IMR-90 (cell line): ENCODE measurements at regions not wholly inside any gene's neighbourhood (a gene's known extent, or its start where the extent isn't known, plus 50 kb on each side); places are given as distances from the start of the nearest gene placed in this dataset.

Experiments
- ATAC-seq: fragments of 200-7000 bp; cut with Tn5 transposase; 2 replicates; pipeline ENCODE4 v1.9.1; 2020; ENCODE audit warnings: low read depth, mild to moderate bottlenecking, moderate library complexity
- BruUV-seq: library from RNA; stranded (reverse); fragments of 400-500 nt; replicated peaks from 2 replicates; lab custom pipeline; 2021; lab: Mats Ljungman, UMichigan
- CTCF ChIA-PET: fragments of 300-600 bp; formaldehyde crosslinking; extraction: SDS; loops from one replicate; lab custom pipeline; 2021; ENCODE audit warnings: antibody characterized with exemption; lab: Yijun Ruan, JAX
- POLR2A ChIA-PET: fragments of 300-600 bp; sonication (Branson Sonifier 250); formaldehyde crosslinking; loops from one replicate; lab custom pipeline; 2022; ENCODE audit warnings: antibody characterized with exemption; ENCODE audit not compliant: unreplicated experiment; lab: Charles Lee
- DNase-seq: peaks from one replicate; pipeline ENCODE4 v3.0.0; 2013
- H2AFZ ChIP-seq: replicated peaks from 2 replicates; pipeline ENCODE3; 2013; ENCODE audit warnings: low read length, mild to moderate bottlenecking; ENCODE audit not compliant: poor library complexity
- H2AK5ac ChIP-seq: 2 replicates; pipeline ENCODE4 v1.6.1; 2013; ENCODE audit warnings: low read depth, low read length, inconsistent platforms
- H2AK9ac ChIP-seq: replicated peaks from 2 replicates; pipeline ENCODE3; 2013; ENCODE audit warnings: mild to moderate bottlenecking, low read depth, low read length, moderate library complexity; ENCODE audit not compliant: poor library complexity
- H2BK120ac ChIP-seq: 2 replicates; pipeline ENCODE4 v1.6.1; 2013; ENCODE audit warnings: low read depth, low read length, inconsistent platforms
- H2BK15ac ChIP-seq: 3 replicates; pipeline ENCODE4 v1.6.1; 2013; ENCODE audit warnings: low read depth, low read length, inconsistent platforms
- H2BK20ac ChIP-seq: 2 replicates; pipeline ENCODE4 v1.6.1; 2013; ENCODE audit warnings: low read depth, mild to moderate bottlenecking, inconsistent platforms, low read length, moderate library complexity
- H2BK5ac ChIP-seq: 2 replicates; pipeline ENCODE4 v1.6.1; 2013; ENCODE audit warnings: mild to moderate bottlenecking, low read depth, low read length, inconsistent platforms; ENCODE audit not compliant: poor library complexity, severe bottlenecking
- H3K14ac ChIP-seq: replicated peaks from 2 replicates; pipeline ENCODE4 v1.6.1; 2013; ENCODE audit warnings: low read depth, low read length, inconsistent platforms
- H3K18ac ChIP-seq: 2 replicates; pipeline ENCODE4 v1.6.1; 2013; ENCODE audit warnings: low read depth, low read length, control low read depth
- H3K23ac ChIP-seq: 2 replicates; pipeline ENCODE4 v1.6.1; 2013; ENCODE audit warnings: low read depth, low read length, inconsistent platforms
- H3K27ac ChIP-seq: 2 replicates; pipeline ENCODE4 v1.5.1; 2013; ENCODE audit warnings: mild to moderate bottlenecking, control low read depth, low read length; ENCODE audit not compliant: insufficient read depth
- H3K27me3 ChIP-seq: 2 replicates; pipeline ENCODE4 v1.6.1; 2013; ENCODE audit warnings: low read length; ENCODE audit not compliant: control insufficient read depth, insufficient read depth
- H3K36me3 ChIP-seq: 2 replicates; pipeline ENCODE4 v1.6.1; 2013; ENCODE audit warnings: low read length, mixed read lengths; ENCODE audit not compliant: control insufficient read depth, insufficient read depth
- H3K4ac ChIP-seq: 2 replicates; pipeline ENCODE4 v1.6.1; 2013; ENCODE audit warnings: low read depth, low read length, inconsistent platforms
- H3K4me1 ChIP-seq: 2 replicates; pipeline ENCODE4 v1.6.1; 2013; ENCODE audit warnings: low read length, mixed read lengths; ENCODE audit not compliant: control insufficient read depth, insufficient read depth
- H3K4me2 ChIP-seq: 2 replicates; pipeline ENCODE4 v1.6.1; 2013; ENCODE audit warnings: low read depth, mild to moderate bottlenecking, control low read depth, low read length, moderate library complexity
- H3K4me3 ChIP-seq: 2 replicates; pipeline ENCODE4 v1.5.1; 2013; ENCODE audit warnings: low read depth, mild to moderate bottlenecking, control low read depth, low read length, moderate library complexity; ENCODE audit not compliant: insufficient read depth
- H3K56ac ChIP-seq: 2 replicates; pipeline ENCODE4 v1.6.1; 2013; ENCODE audit warnings: low read length, inconsistent platforms; ENCODE audit not compliant: insufficient read depth; ENCODE audit errors: extremely low read depth
- H3K79me1 ChIP-seq, 2 experiments: 2 replicates each; pipeline ENCODE4 v1.6.1; 2013; ENCODE audit warnings: low read length in 2 of 2, inconsistent platforms in 1 of 2, low read depth in 1 of 2
- H3K9ac ChIP-seq: 2 replicates; pipeline ENCODE4 v1.6.1; 2013; ENCODE audit warnings: low read depth, low read length, control low read depth
- H3K9me1 ChIP-seq: 2 replicates; pipeline ENCODE4 v1.6.1; 2013; ENCODE audit warnings: low read length, inconsistent platforms; ENCODE audit not compliant: insufficient read depth
- H3K9me3 ChIP-seq: 2 replicates; pipeline ENCODE4 v1.6.1; 2013; ENCODE audit warnings: low read length; ENCODE audit not compliant: control insufficient read depth, insufficient read depth
- H4K20me1 ChIP-seq: 2 replicates; pipeline ENCODE4 v1.6.1; 2013; ENCODE audit warnings: low read length, inconsistent platforms; ENCODE audit not compliant: insufficient read depth
- H4K5ac ChIP-seq: 2 replicates; pipeline ENCODE4 v1.6.1; 2013; ENCODE audit warnings: mild to moderate bottlenecking, low read depth, low read length, control low read depth
- H4K8ac ChIP-seq, 2 experiments: 2 replicates each; pipeline ENCODE4 v1.6.1; 2013; ENCODE audit warnings: low read depth in 2 of 2, low read length in 2 of 2, control low read depth in 1 of 2, inconsistent platforms in 1 of 2
- H4K91ac ChIP-seq: 2 replicates; pipeline ENCODE4 v1.6.1; 2013; ENCODE audit warnings: low read depth, low read length, inconsistent platforms; ENCODE audit not compliant: insufficient read depth
- BHLHE40 ChIP-seq: fragments of 150-350 bp; IDR thresholded peaks from 2 replicates; pipeline ENCODE4 v1.6.1; 2016; ENCODE audit warnings: mild to moderate bottlenecking, low read depth, low read length
- CEBPB ChIP-seq: IDR thresholded peaks from 2 replicates; pipeline ENCODE4 v1.6.1; 2012; ENCODE audit warnings: low read depth, low read length, improper control_type of control experiment
- CHD1 ChIP-seq: IDR thresholded peaks from 2 replicates; pipeline ENCODE4 v1.6.1; 2012; ENCODE audit warnings: low read depth, low read length, improper control_type of control experiment
- CTCF ChIP-seq: conservative IDR thresholded peaks from 2 replicates; pipeline ENCODE4 v1.5.1; 2012; ENCODE audit warnings: mild to moderate bottlenecking, low read depth, low read length, improper control_type of control experiment
- FOS ChIP-seq: fragments of 150-350 bp; IDR thresholded peaks from 2 replicates; pipeline ENCODE4 v1.6.1; 2016; ENCODE audit warnings: low read depth, low read length
- MAFK ChIP-seq: IDR thresholded peaks from 2 replicates; pipeline ENCODE4 v1.6.1; 2012; ENCODE audit warnings: low read depth, low read length, improper control_type of control experiment
- MAZ ChIP-seq: IDR thresholded peaks from 2 replicates; pipeline ENCODE4 v1.6.1; 2012; ENCODE audit warnings: low read depth, mild to moderate bottlenecking, low read length, improper control_type of control experiment, moderate library complexity, borderline replicate concordance
- MXI1 ChIP-seq: IDR thresholded peaks from 2 replicates; pipeline ENCODE4 v1.6.1; 2012; ENCODE audit warnings: low read depth, mild to moderate bottlenecking, low read length, moderate library complexity, borderline replicate concordance
- NFE2L2 ChIP-seq: fragments of 150-350 bp; IDR thresholded peaks from 2 replicates; pipeline ENCODE4 v1.6.1; 2016; ENCODE audit warnings: low read depth, mild to moderate bottlenecking, low read length
- POLR2A ChIP-seq: IDR thresholded peaks from 2 replicates; pipeline ENCODE4 v1.6.1; 2012; ENCODE audit warnings: mild to moderate bottlenecking, low read depth, low read length
- RAD21 ChIP-seq: IDR thresholded peaks from 2 replicates; pipeline ENCODE4 v1.6.1; 2012; ENCODE audit warnings: low read length, improper control_type of control experiment
- RCOR1 ChIP-seq: IDR thresholded peaks from 2 replicates; pipeline ENCODE4 v1.6.1; 2012; ENCODE audit warnings: mild to moderate bottlenecking, low read length, improper control_type of control experiment; ENCODE audit not compliant: insufficient replicate concordance
- RFX5 ChIP-seq: IDR thresholded peaks from 2 replicates; pipeline ENCODE4 v1.8.0; 2012; ENCODE audit warnings: low read depth, mild to moderate bottlenecking, low read length, moderate library complexity
- WGBS, 2 experiments: methylation state at CpG; one replicate each; pipeline versions ENCODE4 v1.1.5 to v1.1.7; 2013; ENCODE audit warnings: missing lambda C conversion rate in 2 of 2; ENCODE audit not compliant: insufficient read length in 1 of 2; ENCODE audit errors: extremely low coverage in 2 of 2; 5-methylcytosine and 5-hydroxymethylcytosine counted together
- dilution Hi-C: fragments of 300-500 bp; cut with HindIII; formaldehyde crosslinking; loops from one replicate; pipeline ENCODE4 v1.14.3; 2018; ENCODE audit warnings: low sequenced_read_pairs; ENCODE audit not compliant: unreplicated experiment
- in situ Hi-C: fragments of 300-500 bp; cut with MboI; formaldehyde crosslinking; loops from 3 replicates; pipeline ENCODE4 v1.14.3; 2019; ENCODE audit warnings: low sequenced_read_pairs, inconsistent platforms, mixed read lengths
- intact Hi-C: fragments of 100-400 bp; cut with micrococcal nuclease; formaldehyde crosslinking; loops from 2 replicates; pipeline ENCODE4 v1.10.0; 2022
- TF ChIP-seq, protein P1 (sequence below): fragments of 150-350 bp; IDR thresholded peaks from 2 replicates; pipeline ENCODE4 v1.6.1; 2016; ENCODE audit warnings: low read depth, mild to moderate bottlenecking, low read length, moderate library complexity, borderline replicate concordance
- TF ChIP-seq, protein P2 (sequence below): fragments of 150-350 bp; IDR thresholded peaks from 2 replicates; pipeline ENCODE4 v1.6.1; 2017; ENCODE audit warnings: mild to moderate bottlenecking, antibody characterized with exemption, low read length, low read depth

GRCh38 chr7:37526623-37527022, 78.0 kb upstream of the ELMO1 start:
- in situ Hi-C loops = no loop called here

More at GRCh38 chr7:37526623-37527022, 78.0 kb upstream of the ELMO1 start:
- WGBS, 2 experiments = no CpG with 5 or more reads among the region's 4 CpGs
- no peaks in the 10 kb centered on the region for H3K79me1 ChIP-seq
- no peaks in the 10 kb centered on the region for H3K27me3 ChIP-seq
- dilution Hi-C loops (no loop called here), intact Hi-C loops (no loop called here)
- no peak overlapping the region for H2AFZ ChIP-seq
- no peak overlapping the region for H4K91ac ChIP-seq
- no TSS peak for BruUV-seq
- H3K4me3 ChIP-seq = no peak overlapping the region
- H3K14ac ChIP-seq = no peak overlapping the region
- H2BK15ac ChIP-seq = no peak overlapping the region
- ATAC-seq = no peak
- no peak overlapping the region for H3K56ac ChIP-seq
- H4K8ac ChIP-seq = no peak overlapping the region
- no peak overlapping the region for H3K18ac ChIP-seq
- H3K4me2 ChIP-seq = no peak overlapping the region
- H3K4ac ChIP-seq = no peak overlapping the region
- no peak overlapping the region for H2AK9ac ChIP-seq
- H3K4me1 ChIP-seq = no peaks in the 10 kb centered on the region
- no peak overlapping the region for H2AK5ac ChIP-seq
- H2BK5ac ChIP-seq = no peak overlapping the region
- H4K20me1 ChIP-seq = no peaks in the 10 kb centered on the region
- H3K36me3 ChIP-seq = no peaks in the 10 kb centered on the region
- no peak overlapping the region for H4K5ac ChIP-seq
- POLR2A ChIA-PET = no interaction called here
- H3K23ac ChIP-seq = no peak overlapping the region
- CTCF ChIA-PET = no interaction called here
- TF ChIP-seq RAD21 (no peak), CHD1 (no peak), RCOR1 (no peak), FOS (no peak), POLR2A (no peak), CEBPB (no peak), MAFK (no peak), RFX5 (no peak), CTCF (no peak), NFE2L2 (no peak), MAZ (no peak), MXI1 (no peak), BHLHE40 (no peak)
- TF ChIP-seq, protein P1, sequence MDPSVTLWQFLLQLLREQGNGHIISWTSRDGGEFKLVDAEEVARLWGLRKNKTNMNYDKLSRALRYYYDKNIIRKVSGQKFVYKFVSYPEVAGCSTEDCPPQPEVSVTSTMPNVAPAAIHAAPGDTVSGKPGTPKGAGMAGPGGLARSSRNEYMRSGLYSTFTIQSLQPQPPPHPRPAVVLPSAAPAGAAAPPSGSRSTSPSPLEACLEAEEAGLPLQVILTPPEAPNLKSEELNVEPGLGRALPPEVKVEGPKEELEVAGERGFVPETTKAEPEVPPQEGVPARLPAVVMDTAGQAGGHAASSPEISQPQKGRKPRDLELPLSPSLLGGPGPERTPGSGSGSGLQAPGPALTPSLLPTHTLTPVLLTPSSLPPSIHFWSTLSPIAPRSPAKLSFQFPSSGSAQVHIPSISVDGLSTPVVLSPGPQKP = no peak
- TF ChIP-seq, protein P2, sequence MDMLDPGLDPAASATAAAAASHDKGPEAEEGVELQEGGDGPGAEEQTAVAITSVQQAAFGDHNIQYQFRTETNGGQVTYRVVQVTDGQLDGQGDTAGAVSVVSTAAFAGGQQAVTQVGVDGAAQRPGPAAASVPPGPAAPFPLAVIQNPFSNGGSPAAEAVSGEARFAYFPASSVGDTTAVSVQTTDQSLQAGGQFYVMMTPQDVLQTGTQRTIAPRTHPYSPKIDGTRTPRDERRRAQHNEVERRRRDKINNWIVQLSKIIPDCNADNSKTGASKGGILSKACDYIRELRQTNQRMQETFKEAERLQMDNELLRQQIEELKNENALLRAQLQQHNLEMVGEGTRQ = no peak
- DNase-seq = no peak
- H2BK120ac ChIP-seq = no peak overlapping the region
- H3K9me3 ChIP-seq = peaks cover 8% of the 10 kb centered on the region; the same call in 1 of the 2 replicates
- no peak overlapping the region for H2BK20ac ChIP-seq
- H3K9ac ChIP-seq = no peak overlapping the region
- H3K27ac ChIP-seq = no peak overlapping the region
- H3K9me1 ChIP-seq = no peaks in the 10 kb centered on the region
